HCT116 (cell line): ENCODE measurements at regions not wholly inside any gene's neighbourhood (a gene's known extent, or its start where the extent isn't known, plus 50 kb on each side); places are given as distances from the start of the nearest gene placed in this dataset.
A peak's percentile ranks its signal among the peaks of the same experiment; 100 is the strongest.

Experiments used
- ATAC-seq: fragments of 200-7000 bp; cut with Tn5 transposase; 2 replicates; pipeline ENCODE4 v1.9.1; 2020; ENCODE audit warnings: mild to moderate bottlenecking, moderate library complexity
- BruUV-seq: library from RNA; stranded (reverse); fragments of 400-500 nt; replicated peaks from 2 replicates; lab custom pipeline; 2021; lab: Mats Ljungman, UMichigan
- CTCF ChIA-PET: fragments of 300-600 bp; sonication (Branson Sonifier 250); formaldehyde crosslinking; loops from one replicate; lab custom pipeline; 2021; ENCODE audit warnings: antibody characterized with exemption; lab: Charles Lee
- POLR2A ChIA-PET: fragments of 300-600, 350-600 bp; sonication (Branson Sonifier 250); formaldehyde crosslinking; loops from one replicate; lab custom pipeline; 2021; ENCODE audit warnings: antibody characterized with exemption; lab: Charles Lee
- RAD21 ChIA-PET, 2 experiments: fragments of 300-600 bp; sonication (Branson Sonifier 250); formaldehyde crosslinking; loops; one replicate each; lab custom pipeline; 2023; ENCODE audit warnings: low total read pairs in 2 of 2; ENCODE audit not compliant: uncharacterized antibody in 2 of 2, unreplicated experiment in 2 of 2, low non-redundant PET in 1 of 2; lab: Charles Lee
- DNase-seq: peaks from one replicate; pipeline ENCODE4 v3.0.0-alpha.2; 2010; ENCODE audit warnings: low read depth, low spot score
- H2AFZ ChIP-seq: fragments of 200-600 bp; shearing (Covaris generic), sonication (generic); 2 replicates; pipeline ENCODE4 v1.6.1; 2017; ENCODE audit warnings: low read depth, mixed run types, mixed read lengths, antibody characterized with exemption, low read length; ENCODE audit not compliant: poor library complexity, severe bottlenecking
- H3K27ac ChIP-seq: 2 replicates; pipeline ENCODE4 v1.5.1; 2012; ENCODE audit warnings: low read depth, low read length
- H3K27me3 ChIP-seq: fragments of 200-600 bp; sonication (generic); 2 replicates; pipeline ENCODE4 v1.6.1; 2016; ENCODE audit warnings: mixed run types, low read length, mixed read lengths; ENCODE audit not compliant: insufficient read depth
- H3K36me3 ChIP-seq, 2 experiments: fragments of 200-500 bp in 1 of 2; fragments of 200-600 bp in 1 of 2; sonication (Bioruptor generic) in 1 of 2; sonication (generic) in 1 of 2; 2 replicates each; pipeline versions ENCODE4 v1.5.1 to v1.6.1; 2014 to 2016; ENCODE audit warnings: low read length in 2 of 2, inconsistent platforms in 1 of 2, mixed read lengths in 1 of 2, mixed run types in 1 of 2; ENCODE audit not compliant: insufficient read depth in 2 of 2, control insufficient read depth in 1 of 2
- H3K4me1 ChIP-seq, 2 experiments: fragments of 200-600 bp in 1 of 2; sonication (generic) in 1 of 2; 2 replicates each; pipeline versions ENCODE4 v1.5.1 to v1.6.1; 2012 to 2017; ENCODE audit warnings: low read length in 2 of 2, inconsistent platforms in 1 of 2, mild to moderate bottlenecking in 1 of 2, mixed read lengths in 1 of 2, mixed run types in 1 of 2, moderate library complexity in 1 of 2; ENCODE audit not compliant: insufficient read depth in 2 of 2, control insufficient read depth in 1 of 2
- H3K4me2 ChIP-seq: fragments of 200-600 bp; sonication (generic); 2 replicates; pipeline ENCODE4 v1.6.1; 2017; ENCODE audit warnings: mixed run types, low read length, mixed read lengths
- H3K4me3 ChIP-seq, 2 experiments: fragments of 200-600 bp in 1 of 2; sonication (generic) in 1 of 2; replicated peaks in 1 of 2; 2 replicates each; pipeline ENCODE4 v1.5.1; 2011 to 2016; ENCODE audit warnings: low read length in 2 of 2, control low read depth in 1 of 2, low read depth in 1 of 2, mild to moderate bottlenecking in 1 of 2, mixed read lengths in 1 of 2, mixed run types in 1 of 2
- H3K79me2 ChIP-seq: fragments of 200-600 bp; sonication (generic); 2 replicates; pipeline ENCODE4 v1.6.1; 2017; ENCODE audit warnings: mild to moderate bottlenecking, mixed run types, low read length, moderate library complexity, mixed read lengths; ENCODE audit not compliant: insufficient read depth
- H3K9ac ChIP-seq: fragments of 200-600 bp; sonication (generic); 2 replicates; pipeline ENCODE4 v1.6.1; 2016; ENCODE audit warnings: low read length, mixed read lengths
- H3K9me2 ChIP-seq: fragments of 200-600 bp; sonication (generic), shearing (Covaris generic); 2 replicates; pipeline ENCODE4 v1.6.1; 2017; ENCODE audit warnings: mixed run types, mild to moderate bottlenecking, moderate library complexity; ENCODE audit not compliant: insufficient read depth
- H3K9me3 ChIP-seq, 2 experiments: fragments of 200-500 bp in 1 of 2; fragments of 200-600 bp in 1 of 2; sonication (Bioruptor generic) in 1 of 2; sonication (generic) in 1 of 2; 2 replicates each; pipeline ENCODE4 v1.6.1; 2014 to 2017; ENCODE audit warnings: low read length in 2 of 2, mixed read lengths in 2 of 2, inconsistent platforms in 1 of 2, low read depth in 1 of 2, mild to moderate bottlenecking in 1 of 2, mixed run types in 1 of 2, moderate library complexity in 1 of 2; ENCODE audit not compliant: control insufficient read depth in 1 of 2, insufficient read depth in 1 of 2
- H4K20me1 ChIP-seq: fragments of 200-600 bp; sonication (generic), shearing (Covaris generic); 2 replicates; pipeline ENCODE4 v1.6.1; 2017; ENCODE audit warnings: mixed run types, mild to moderate bottlenecking, moderate library complexity; ENCODE audit not compliant: insufficient read depth
- ATF3 ChIP-seq: IDR thresholded peaks from 2 replicates; pipeline ENCODE4 v1.6.1; 2012
- CEBPB ChIP-seq: IDR thresholded peaks from 2 replicates; pipeline ENCODE4 v1.6.1; 2012; ENCODE audit warnings: low read depth
- ELF1 ChIP-seq: IDR thresholded peaks from 2 replicates; pipeline ENCODE4 v1.6.1; 2012; ENCODE audit warnings: low read depth, borderline replicate concordance
- EZH2 ChIP-seq: fragments of 200-600 bp; sonication (generic); IDR thresholded peaks from 2 replicates; pipeline ENCODE4 v1.6.1; 2017; ENCODE audit warnings: antibody characterized with exemption, mixed run types
- EZH2phosphoT487 ChIP-seq: fragments of 200-600 bp; IDR thresholded peaks from 2 replicates; pipeline ENCODE4 v1.6.1; 2018; ENCODE audit warnings: antibody characterized with exemption, borderline replicate concordance
- FOSL1 ChIP-seq: IDR thresholded peaks from 2 replicates; pipeline ENCODE4 v1.6.1; 2012; ENCODE audit warnings: low read depth
- JUND ChIP-seq: IDR thresholded peaks from 2 replicates; pipeline ENCODE4 v1.6.1; 2012
- POLR2A ChIP-seq: IDR thresholded peaks from 2 replicates; pipeline ENCODE4 v1.7.0; 2011; ENCODE audit warnings: borderline replicate concordance; ENCODE audit not compliant: insufficient read depth, insufficient read length; ENCODE audit errors: extremely low read depth
- POLR2AphosphoS5 ChIP-seq: IDR thresholded peaks from 2 replicates; pipeline ENCODE4 v1.6.1; 2011; ENCODE audit warnings: mild to moderate bottlenecking, low read depth, low read length, moderate library complexity
- RAD21 ChIP-seq: IDR thresholded peaks from 2 replicates; pipeline ENCODE4 v1.6.1; 2012; ENCODE audit warnings: low read depth, mild to moderate bottlenecking
- SP1 ChIP-seq: IDR thresholded peaks from 2 replicates; pipeline ENCODE4 v1.6.1; 2012; ENCODE audit warnings: low read depth
- SRF ChIP-seq: IDR thresholded peaks from 2 replicates; pipeline ENCODE4 v1.6.1; 2012; ENCODE audit warnings: low read depth
- TCF7L2 ChIP-seq: IDR thresholded peaks from 2 replicates; pipeline ENCODE4 v1.7.0; 2011; ENCODE audit warnings: borderline replicate concordance, inconsistent platforms; ENCODE audit not compliant: insufficient read depth, insufficient read length; ENCODE audit errors: extremely low read depth
- ZFX ChIP-seq: fragments of 450-650 bp; IDR thresholded peaks from 2 replicates; pipeline ENCODE4 v1.6.1; 2017
- ZNF274 ChIP-seq: fragments of 200-500 bp; sonication (Bioruptor generic); IDR thresholded peaks from 2 replicates; pipeline ENCODE4 v1.6.1; 2014; ENCODE audit warnings: mild to moderate bottlenecking, low read depth, low read length, inconsistent platforms
- intact Hi-C: fragments of 100-400 bp; cut with micrococcal nuclease; formaldehyde crosslinking; loops from 2 replicates; pipeline ENCODE4 v1.10.0; 2022
- TF ChIP-seq, protein P1 (sequence below): IDR thresholded peaks from 2 replicates; pipeline ENCODE4 v1.6.1; 2012
- TF ChIP-seq, protein P2 (sequence below), 3 experiments: fragments of 200-600 bp in 1 of 3; sonication (generic) in 1 of 3; IDR thresholded peaks in 2 of 3; conservative IDR thresholded peaks in 1 of 3; 2 replicates each; pipeline ENCODE4 v1.5.1; 2012 to 2017; ENCODE audit warnings: low read depth in 2 of 3, low read length in 2 of 3, antibody characterized with exemption in 1 of 3, borderline replicate concordance in 1 of 3, control low read depth in 1 of 3, mild to moderate bottlenecking in 1 of 3, mixed read lengths in 1 of 3, mixed run types in 1 of 3, moderate library complexity in 1 of 3; ENCODE audit not compliant: insufficient read depth in 1 of 3
- TF ChIP-seq, protein P3 (sequence below): IDR thresholded peaks from 2 replicates; pipeline ENCODE4 v1.6.1; 2011; ENCODE audit warnings: mild to moderate bottlenecking, low read length, moderate library complexity; ENCODE audit not compliant: insufficient replicate concordance; ENCODE audit errors: extremely low read depth

GRCh38 chr13:50125554-50126262, 110.5 kb downstream of the KCNRG start:
- Histone ChIP-seq H3K9me3 (no peaks in the 10 kb centered on the region), H3K4me3 (peak overlapping the region; percentile 52 to 76), H2AFZ (peak overlapping the region; percentile 23), H3K9me2 (no peaks in the 10 kb centered on the region), H3K4me2 (peak overlapping the region; percentile 80), H3K79me2 (peaks cover 13% of the 10 kb centered on the region), H4K20me1 (no peaks in the 10 kb centered on the region), H3K4me1 (peaks cover 17 to 40% of the 10 kb centered on the region in 2 experiments), H3K27me3 (no peaks in the 10 kb centered on the region), H3K27ac (peak overlapping the region; percentile 99), H3K9ac (peak overlapping the region; percentile 80), H3K36me3 (no peaks in the 10 kb centered on the region)
- BruUV-seq: no TSS peak
- TF ChIP-seq JUND: no peak
- TF ChIP-seq POLR2AphosphoS5: peak; percentile 59
- no peak for TF ChIP-seq ELF1
- TF ChIP-seq ZNF274: no peak
- no peak for TF ChIP-seq FOSL1
- TF ChIP-seq EZH2phosphoT487: no peak
- TF ChIP-seq RAD21: no peak
- TF ChIP-seq TCF7L2: no peak
- no peak for TF ChIP-seq SRF
- no peak for TF ChIP-seq SP1
- peak; percentile 35 for TF ChIP-seq POLR2A
- TF ChIP-seq ZFX: peak; percentile 79
- TF ChIP-seq ATF3: no peak
- TF ChIP-seq, protein P1, sequence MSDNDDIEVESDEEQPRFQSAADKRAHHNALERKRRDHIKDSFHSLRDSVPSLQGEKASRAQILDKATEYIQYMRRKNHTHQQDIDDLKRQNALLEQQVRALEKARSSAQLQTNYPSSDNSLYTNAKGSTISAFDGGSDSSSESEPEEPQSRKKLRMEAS: no peak
- TF ChIP-seq, protein P2, sequence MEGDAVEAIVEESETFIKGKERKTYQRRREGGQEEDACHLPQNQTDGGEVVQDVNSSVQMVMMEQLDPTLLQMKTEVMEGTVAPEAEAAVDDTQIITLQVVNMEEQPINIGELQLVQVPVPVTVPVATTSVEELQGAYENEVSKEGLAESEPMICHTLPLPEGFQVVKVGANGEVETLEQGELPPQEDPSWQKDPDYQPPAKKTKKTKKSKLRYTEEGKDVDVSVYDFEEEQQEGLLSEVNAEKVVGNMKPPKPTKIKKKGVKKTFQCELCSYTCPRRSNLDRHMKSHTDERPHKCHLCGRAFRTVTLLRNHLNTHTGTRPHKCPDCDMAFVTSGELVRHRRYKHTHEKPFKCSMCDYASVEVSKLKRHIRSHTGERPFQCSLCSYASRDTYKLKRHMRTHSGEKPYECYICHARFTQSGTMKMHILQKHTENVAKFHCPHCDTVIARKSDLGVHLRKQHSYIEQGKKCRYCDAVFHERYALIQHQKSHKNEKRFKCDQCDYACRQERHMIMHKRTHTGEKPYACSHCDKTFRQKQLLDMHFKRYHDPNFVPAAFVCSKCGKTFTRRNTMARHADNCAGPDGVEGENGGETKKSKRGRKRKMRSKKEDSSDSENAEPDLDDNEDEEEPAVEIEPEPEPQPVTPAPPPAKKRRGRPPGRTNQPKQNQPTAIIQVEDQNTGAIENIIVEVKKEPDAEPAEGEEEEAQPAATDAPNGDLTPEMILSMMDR (IDR thresholded peaks at IDR 0.05 in 2 of 3, conservative IDR thresholded peaks at IDR 0.05 in 1 of 3; ENCODE audit: borderline replicate concordance in 1 of 3, insufficient read depth in 1 of 3, low read depth in 2 of 3, low read length in 2 of 3): no peak
- TF ChIP-seq CEBPB: no peak
- TF ChIP-seq EZH2: no peak
- TF ChIP-seq, protein P3, sequence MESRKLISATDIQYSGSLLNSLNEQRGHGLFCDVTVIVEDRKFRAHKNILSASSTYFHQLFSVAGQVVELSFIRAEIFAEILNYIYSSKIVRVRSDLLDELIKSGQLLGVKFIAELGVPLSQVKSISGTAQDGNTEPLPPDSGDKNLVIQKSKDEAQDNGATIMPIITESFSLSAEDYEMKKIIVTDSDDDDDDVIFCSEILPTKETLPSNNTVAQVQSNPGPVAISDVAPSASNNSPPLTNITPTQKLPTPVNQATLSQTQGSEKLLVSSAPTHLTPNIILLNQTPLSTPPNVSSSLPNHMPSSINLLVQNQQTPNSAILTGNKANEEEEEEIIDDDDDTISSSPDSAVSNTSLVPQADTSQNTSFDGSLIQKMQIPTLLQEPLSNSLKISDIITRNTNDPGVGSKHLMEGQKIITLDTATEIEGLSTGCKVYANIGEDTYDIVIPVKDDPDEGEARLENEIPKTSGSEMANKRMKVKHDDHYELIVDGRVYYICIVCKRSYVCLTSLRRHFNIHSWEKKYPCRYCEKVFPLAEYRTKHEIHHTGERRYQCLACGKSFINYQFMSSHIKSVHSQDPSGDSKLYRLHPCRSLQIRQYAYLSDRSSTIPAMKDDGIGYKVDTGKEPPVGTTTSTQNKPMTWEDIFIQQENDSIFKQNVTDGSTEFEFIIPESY: no peak
- POLR2A ChIA-PET: interaction anchor here (0.6 to 2.7 kb wide), 5 partner anchors 44 to 1505 kb away, joined by 3 to 11 read pairs (median 3); partner anchors contain the start of gene TRIM13
- intact Hi-C loops: loop anchor here (2.0 to 10.0 kb wide), 2 partner anchors 43 to 131 kb away; partner anchors contain the start of gene TRIM13
- RAD21 ChIA-PET: interaction anchor here in 1 of 2 experiments (0.8 kb wide), 1 partner anchor 333 kb away, joined by 5 read pairs; no protein-coding TSS in a partner anchor
- peak; percentile 39 for DNase-seq
- peak; percentile 25 for ATAC-seq
- CTCF ChIA-PET: interaction anchor here (1.2 kb wide), 1 partner anchor 43 kb away, joined by 3 read pairs; no protein-coding TSS in a partner anchor
